ENCODE measurements at regions not wholly inside any gene's neighbourhood (a gene's known extent, or its start where the extent isn't known, plus 50 kb on each side); places are given as distances from the start of the nearest gene placed in this dataset.

DNA sequence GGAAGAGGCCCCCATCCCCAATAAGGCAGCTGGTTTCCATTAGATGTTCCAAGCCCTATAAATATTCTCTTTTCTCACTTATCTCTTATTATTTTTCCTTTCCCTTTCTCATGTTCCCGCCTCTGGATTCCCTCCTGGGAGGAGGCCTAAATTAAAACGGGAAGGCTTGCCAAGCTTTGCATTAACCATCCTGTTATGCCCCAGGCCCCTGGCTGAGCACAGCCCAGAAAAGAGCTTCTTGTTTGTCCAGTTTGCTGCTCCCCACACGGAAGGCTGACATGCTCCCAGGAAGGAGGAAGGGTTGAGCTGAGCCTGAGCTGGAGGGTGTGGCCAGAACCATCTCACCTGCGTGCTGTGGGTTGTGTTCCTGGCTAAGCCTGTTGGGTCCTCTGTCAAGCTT, 63.1 kb upstream of the BOC start:
- no peak for TF ChIP-seq CTCF (IDR thresholded peaks at IDR 0.05)
- TF ChIP-seq ZFX (IDR thresholded peaks at IDR 0.05; ENCODE audit: borderline replicate concordance), result no peak
- H3K27ac ChIP-seq, result no peak overlapping the region

DNA sequence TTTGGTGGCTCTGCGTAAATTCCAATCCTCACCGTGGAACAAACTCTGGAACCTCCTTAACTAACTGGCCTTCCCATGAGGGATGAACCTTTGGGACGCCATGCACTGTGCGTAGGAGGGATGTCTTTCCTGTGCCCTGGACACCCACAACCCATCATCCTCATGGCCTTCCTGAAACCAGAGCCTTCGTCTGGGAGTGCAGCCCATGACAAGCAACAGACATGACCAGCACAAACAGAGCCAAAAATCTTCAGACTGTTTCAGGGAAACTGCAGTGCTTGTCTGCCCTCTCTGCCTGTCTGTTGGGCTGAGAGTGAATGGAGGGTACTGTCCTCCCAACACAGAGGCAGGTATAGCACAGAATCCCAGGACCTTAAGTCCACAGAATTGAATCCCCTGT, 61.1 kb upstream of the BOC start:
- TF ChIP-seq ZFX (IDR thresholded peaks at IDR 0.05; ENCODE audit: borderline replicate concordance), result no peak
- no peak for TF ChIP-seq CTCF (IDR thresholded peaks at IDR 0.05)
- no peak overlapping the region for H3K27ac ChIP-seq

- H3K27ac ChIP-seq, result no peak overlapping the region
- TF ChIP-seq ZFX (IDR thresholded peaks at IDR 0.05; ENCODE audit: borderline replicate concordance) (no peak), CTCF (IDR thresholded peaks at IDR 0.05) (no peak)
Observed at GRCh38 chr3:113151461-113152031, 59.8 kb upstream of the BOC start.

DNA sequence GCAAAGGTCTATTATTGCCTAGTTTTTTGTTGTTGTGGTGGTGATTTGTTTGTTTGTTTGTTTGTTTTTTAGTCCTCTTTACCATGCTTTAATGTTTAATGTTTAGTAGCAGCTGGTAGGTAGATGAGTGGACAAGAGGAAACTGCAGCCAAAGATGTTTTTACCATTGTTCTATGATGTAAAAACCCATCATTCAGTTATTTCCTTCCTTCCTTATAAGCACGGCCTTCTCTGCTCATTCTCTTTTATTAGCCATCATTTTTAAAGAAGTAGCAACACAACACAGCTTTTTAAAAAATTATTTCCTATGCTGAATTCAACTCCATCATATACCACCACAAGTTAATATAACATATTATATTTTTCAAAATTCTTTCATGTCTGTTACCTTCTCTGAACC, 58.5 kb upstream of the BOC start:
- H3K27ac ChIP-seq, result no peak overlapping the region
- TF ChIP-seq CTCF (IDR thresholded peaks at IDR 0.05) (no peak), ZFX (IDR thresholded peaks at IDR 0.05; ENCODE audit: borderline replicate concordance) (no peak)

- TF ChIP-seq CTCF (IDR thresholded peaks at IDR 0.05), result no peak
- no peak for TF ChIP-seq ZFX (IDR thresholded peaks at IDR 0.05; ENCODE audit: borderline replicate concordance)
- H3K27ac ChIP-seq, result no peak overlapping the region
Observed at GRCh38 chr3:113153499-113154107, 57.8 kb upstream of the BOC start.

DNA sequence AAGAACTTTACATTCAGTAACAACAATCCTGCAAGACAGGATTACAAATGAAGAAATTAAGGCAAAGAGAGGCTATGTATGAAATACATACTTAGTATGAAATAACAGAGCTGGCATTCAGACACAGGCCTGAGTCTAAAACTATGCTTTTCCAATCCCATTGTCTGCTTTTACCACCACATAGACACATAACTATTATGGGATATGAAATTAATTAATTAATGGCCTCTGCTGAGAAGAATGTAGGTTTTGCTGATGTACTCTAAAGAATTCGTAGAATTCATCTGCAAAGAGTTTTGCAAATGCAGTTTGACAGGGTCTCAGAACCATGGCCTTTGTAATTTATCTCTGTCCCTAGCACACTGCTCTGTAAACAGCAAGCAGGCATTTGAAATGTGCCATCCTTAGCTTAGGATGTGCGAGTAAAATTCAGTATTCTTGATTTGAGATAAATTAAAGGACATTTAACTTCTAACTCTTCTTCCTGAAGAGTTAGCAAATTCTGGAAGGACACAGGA, 54.5 kb upstream of the BOC start:
- H3K27ac ChIP-seq, result no peak overlapping the region
- TF ChIP-seq ZFX (IDR thresholded peaks at IDR 0.05; ENCODE audit: borderline replicate concordance) (no peak), CTCF (IDR thresholded peaks at IDR 0.05) (no peak)

DNA sequence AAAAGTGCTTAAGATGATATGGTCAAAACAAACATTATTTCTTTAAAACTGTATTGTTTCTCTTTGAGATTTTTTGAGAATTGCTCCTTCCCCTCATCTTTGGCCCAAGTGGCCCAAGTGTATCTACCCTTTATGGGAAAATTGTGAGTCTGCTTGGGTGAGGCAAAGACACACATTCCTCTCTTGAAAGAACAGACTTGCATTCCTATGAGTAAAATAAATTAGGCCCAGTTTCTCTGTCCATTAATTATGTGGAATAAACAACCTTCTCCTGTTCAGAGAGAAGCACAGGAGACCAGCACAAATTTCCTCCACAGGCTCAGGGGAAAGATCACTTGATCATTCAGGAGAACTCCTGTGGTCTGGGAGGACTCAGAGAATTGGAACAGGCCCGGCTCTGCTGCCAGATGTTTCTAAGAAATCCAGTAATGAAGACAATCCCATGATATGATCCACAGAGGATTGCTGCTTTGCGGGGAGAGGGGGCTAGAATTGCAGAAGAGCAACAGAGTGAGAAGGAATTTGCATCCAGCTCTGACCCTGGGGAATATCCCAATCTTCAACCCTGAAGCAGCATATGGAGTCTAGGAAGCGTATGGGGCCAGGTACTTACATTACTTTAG, 53.8 kb upstream of the BOC start:
- no peak overlapping the region for H3K27ac ChIP-seq
- TF ChIP-seq ZFX (IDR thresholded peaks at IDR 0.05; ENCODE audit: borderline replicate concordance) (no peak), CTCF (IDR thresholded peaks at IDR 0.05) (no peak)
